ENCODE measurements at regions not wholly inside any gene's neighbourhood (a gene's known extent, or its start where the extent isn't known, plus 50 kb on each side); places are given as distances from the start of the nearest gene placed in this dataset.

GRCh38 chr6:150770637-150771036, 94.9 kb upstream of the MTHFD1L start:
- intact Hi-C loops (cut with DNase I; ENCODE audit: low total_unique reads) (no loop called here), in situ Hi-C loops (cut with MboI; ENCODE audit: low pct_ligation_motif_present in 1 of 4, low pct_unique_long_range_greater_than_20kb in 1 of 4, low sequenced_read_pairs in 3 of 4) (no loop called here)
- peaks cover 0 to 4% (median 0%) of the 10 kb centered on the region in 4 donors for H3K36me3 ChIP-seq
- no peaks in the 10 kb centered on the region for H3K4me1 ChIP-seq
- peaks cover 4 to 5% of the 10 kb centered on the region in 2 donors for H3K9me3 ChIP-seq
- H3K27me3 ChIP-seq, result no peaks in the 10 kb centered on the region
- TF ChIP-seq CTCF (IDR thresholded peaks at IDR 0.05) (no peak), POLR2A (IDR thresholded peaks at IDR 0.05) (no peak), EP300 (IDR thresholded peaks at IDR 0.05; ENCODE audit: low read depth) (no peak)
- WGBS, 2 donors (ENCODE audit: low coverage in 1 of 2), result 90 to 100% methylated on average over 2 to 3 of the region's 3 CpGs
- H3K27ac ChIP-seq, result no peak overlapping the region
- no peak overlapping the region for H3K4me3 ChIP-seq
- no peak for DNase-seq

GRCh38 chr6:150773969-150774368, 91.5 kb upstream of the MTHFD1L start:
- no peak overlapping the region for H3K4me3 ChIP-seq
- TF ChIP-seq CTCF (IDR thresholded peaks at IDR 0.05), result no peak
- intact Hi-C loops (cut with DNase I; ENCODE audit: low total_unique reads) (no loop called here), in situ Hi-C loops (cut with MboI; ENCODE audit: low pct_ligation_motif_present in 1 of 4, low pct_unique_long_range_greater_than_20kb in 1 of 4, low sequenced_read_pairs in 3 of 4) (no loop called here)
- 40 to 86% methylated on average over 1 of the region's 1 CpG for WGBS, 2 donors (ENCODE audit: low coverage in 1 of 2)
- H3K9me3 ChIP-seq, result peaks cover 4 to 5% of the 10 kb centered on the region in 2 donors
- no peak for DNase-seq
- H3K36me3 ChIP-seq, result peaks cover 0 to 4% (median 0%) of the 10 kb centered on the region in 4 donors
- no peak overlapping the region for H3K27ac ChIP-seq
- no peaks in the 10 kb centered on the region for H3K4me1 ChIP-seq
- H3K27me3 ChIP-seq, result no peaks in the 10 kb centered on the region

GRCh38 chr6:150775415-150776203, 89.9 kb upstream of the MTHFD1L start:
- DNase-seq, result no peak
- 66 to 68% methylated on average over 9 of the region's 9 CpGs for WGBS, 2 donors (ENCODE audit: low coverage in 1 of 2)
- Histone ChIP-seq H3K9me3 (peaks cover 4 to 5% of the 10 kb centered on the region in 2 donors), H3K36me3 (peaks cover 0 to 4% (median 0%) of the 10 kb centered on the region in 4 donors), H3K4me1 (no peaks in the 10 kb centered on the region), H3K27ac (no peak overlapping the region), H3K27me3 (no peaks in the 10 kb centered on the region), H3K4me3 (no peak overlapping the region)
- intact Hi-C loops (cut with DNase I; ENCODE audit: low total_unique reads), result no loop called here
- in situ Hi-C loops (cut with MboI; ENCODE audit: low pct_ligation_motif_present in 1 of 4, low pct_unique_long_range_greater_than_20kb in 1 of 4, low sequenced_read_pairs in 3 of 4), result no loop called here
- no peak for TF ChIP-seq CTCF (IDR thresholded peaks at IDR 0.05)
- no peak for TF ChIP-seq EP300 (IDR thresholded peaks at IDR 0.05; ENCODE audit: low read depth)
- TF ChIP-seq POLR2A (IDR thresholded peaks at IDR 0.05), result no peak
- TF ChIP-seq POLR2AphosphoS5 (IDR thresholded peaks at IDR 0.05), result no peak

- WGBS, 2 donors (ENCODE audit: low coverage in 1 of 2), result 89 to 93% methylated on average over 2 to 6 of the region's 9 CpGs
- DNase-seq, result no peak
- no peak overlapping the region for H3K4me3 ChIP-seq
- TF ChIP-seq CTCF (IDR thresholded peaks at IDR 0.05) (no peak), EP300 (IDR thresholded peaks at IDR 0.05; ENCODE audit: low read depth) (no peak), POLR2AphosphoS5 (IDR thresholded peaks at IDR 0.05) (no peak), POLR2A (IDR thresholded peaks at IDR 0.05) (no peak)
- H3K27ac ChIP-seq, result no peak overlapping the region
- peaks cover 4 to 5% of the 10 kb centered on the region in 2 donors for H3K9me3 ChIP-seq
- in situ Hi-C loops (cut with MboI; ENCODE audit: low pct_ligation_motif_present in 1 of 4, low pct_unique_long_range_greater_than_20kb in 1 of 4, low sequenced_read_pairs in 3 of 4), result no loop called here
- intact Hi-C loops (cut with DNase I; ENCODE audit: low total_unique reads), result no loop called here
- peaks cover 0 to 4% (median 0%) of the 10 kb centered on the region in 4 donors for H3K36me3 ChIP-seq
- H3K27me3 ChIP-seq, result no peaks in the 10 kb centered on the region
- H3K4me1 ChIP-seq, result no peaks in the 10 kb centered on the region
These were observed 87.8 kb upstream of the MTHFD1L start for GRCh38 chr6:150777736-150778135.
